ENCODE measurements at regions not wholly inside any gene's neighbourhood (a gene's known extent, or its start where the extent isn't known, plus 50 kb on each side); places are given as distances from the start of the nearest gene placed in this dataset.

GRCh38 chr18:46301571-46301970 lies 197.4 kb downstream of the HAUS1 start:
- TF ChIP-seq ATF2 (IDR thresholded peaks at IDR 0.05; ENCODE audit: low read length) (no peak), GABPA (IDR thresholded peaks at IDR 0.05; ENCODE audit: borderline replicate concordance, insufficient read depth, low read length) (no peak), ZNF274 (IDR thresholded peaks at IDR 0.05; ENCODE audit: borderline replicate concordance, extremely low read depth, low read length) (no peak), SP1 (IDR thresholded peaks at IDR 0.05; ENCODE audit: low read depth, low read length) (no peak), CTCF (IDR thresholded peaks at IDR 0.05; ENCODE audit: control extremely low read depth in 1 of 3, insufficient read depth in 1 of 3, low read depth in 1 of 3, low read length in 3 of 3) (no peak), POLR2A (IDR thresholded peaks at IDR 0.05; ENCODE audit: control extremely low read depth in 1 of 2, low read depth in 2 of 2, low read length in 2 of 2) (no peak), EP300 (IDR thresholded peaks at IDR 0.05; ENCODE audit: borderline replicate concordance in 1 of 2, low read depth in 2 of 2, low read length in 2 of 2) (no peak), POLR2AphosphoS5 (IDR thresholded peaks at IDR 0.05; ENCODE audit: low read depth, low read length) (no peak), ASH2L (IDR thresholded peaks at IDR 0.05; ENCODE audit: low read length) (no peak), EZH2 (IDR thresholded peaks at IDR 0.05; ENCODE audit: low read depth, low read length, severe bottlenecking) (no peak)

Measured in H1 (cell line).